Stimulated activated effector memory CD8-positive, alpha-beta T cell treated with anti-CD3 and anti-CD28 coated beads, Interleukin-12 subunit alpha, Interleukin-12 subunit beta, amount 100 ng/mL, for 72 hours (primary cell): ENCODE measurements at regions not wholly inside any gene's neighbourhood (a gene's known extent, or its start where the extent isn't known, plus 50 kb on each side); places are given as distances from the start of the nearest gene placed in this dataset.

Experiments
- ATAC-seq: fragments of 150-1000 bp; cut with Tn5 transposase; 2 replicates; pipeline ENCODE4 v1.10.0; 2021
- DNase-seq, 2 donors: peaks; one replicate each; pipeline ENCODE4 v3.0.0; 2021 to 2022; ENCODE audit warnings: low spot score in 2 of 2
- H3K27ac Mint-ChIP-seq: one replicate; pipeline ENCODE4 v1.8.0; 2022; ENCODE audit warnings: mild to moderate bottlenecking, mixed read lengths
- H3K36me3 Mint-ChIP-seq: one replicate; pipeline ENCODE4 v1.8.0; 2022; ENCODE audit warnings: mild to moderate bottlenecking, mixed read lengths
- H3K4me1 Mint-ChIP-seq: one replicate; pipeline ENCODE4 v1.8.0; 2022; ENCODE audit warnings: mixed read lengths
- H3K4me3 Mint-ChIP-seq: one replicate; pipeline ENCODE4 v1.8.0; 2022; ENCODE audit warnings: mild to moderate bottlenecking, mixed read lengths
- H3K9me3 Mint-ChIP-seq: one replicate; pipeline ENCODE4 v1.8.0; 2022; ENCODE audit warnings: mixed read lengths

DNA sequence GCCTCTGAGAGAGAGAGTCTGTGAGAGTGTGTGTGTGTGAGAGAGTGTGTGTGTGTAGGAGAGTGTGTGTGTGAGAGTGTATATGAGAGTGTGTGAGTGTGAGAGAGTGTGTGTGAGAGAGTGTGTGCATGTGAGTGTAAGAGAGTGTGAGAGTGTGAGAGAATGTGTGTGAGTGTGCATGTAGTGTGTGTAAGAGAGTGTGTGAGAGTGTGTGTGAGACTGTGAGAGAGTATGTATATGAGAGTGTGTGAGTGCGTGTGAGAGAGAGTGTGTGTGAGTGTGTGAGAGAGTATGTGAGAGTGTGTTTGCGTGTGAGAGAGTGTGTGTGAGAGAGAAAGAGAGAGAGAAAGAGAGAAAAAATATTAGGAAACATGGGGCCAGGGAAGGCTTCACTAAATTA is 588.3 kb upstream of the SGCD start:
- Mint-ChIP-seq H3K27ac (no peak overlapping the region), H3K4me1 (no peaks in the 10 kb centered on the region), H3K36me3 (no peaks in the 10 kb centered on the region), H3K4me3 (no peak overlapping the region), H3K9me3 (no peaks in the 10 kb centered on the region)
- ATAC-seq (no peak), DNase-seq (no peak)

DNA sequence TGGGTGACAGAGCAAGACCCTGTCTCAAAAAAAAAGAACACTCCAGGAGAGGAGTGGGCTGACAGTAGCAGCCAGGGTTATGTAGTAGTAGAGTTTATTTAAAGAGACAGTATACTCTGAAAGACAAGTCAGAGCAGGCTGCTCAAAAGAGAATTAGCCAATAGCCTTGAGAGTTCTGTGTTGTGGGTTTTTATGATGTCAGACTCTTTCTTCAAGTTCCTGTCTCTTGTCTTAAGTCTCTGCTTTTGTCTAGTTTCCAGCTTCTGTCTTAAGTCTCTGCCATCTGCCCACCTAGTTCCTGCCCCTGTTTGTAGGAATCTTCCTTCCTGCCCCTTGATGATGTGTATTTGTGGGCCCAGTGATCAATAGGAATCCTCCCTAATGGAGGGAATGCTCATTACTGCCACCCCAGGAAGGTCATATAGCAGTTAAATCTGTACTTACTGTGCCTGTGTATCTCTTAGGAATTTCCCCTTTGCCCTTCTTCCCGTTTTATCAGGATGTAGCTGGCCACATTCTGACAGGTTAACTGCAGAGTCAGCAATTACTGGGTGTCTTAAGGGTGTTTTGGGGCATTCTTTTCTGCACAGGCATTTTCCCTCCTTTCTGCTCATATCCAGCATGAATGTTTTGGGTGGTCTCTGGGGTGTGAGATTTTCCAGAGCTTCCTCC is 580.5 kb upstream of the SGCD start:
- Mint-ChIP-seq H3K36me3 (no peaks in the 10 kb centered on the region), H3K27ac (no peak overlapping the region), H3K4me1 (no peaks in the 10 kb centered on the region), H3K4me3 (no peak overlapping the region), H3K9me3 (no peaks in the 10 kb centered on the region)
- DNase-seq (no peak), ATAC-seq (no peak)

DNA sequence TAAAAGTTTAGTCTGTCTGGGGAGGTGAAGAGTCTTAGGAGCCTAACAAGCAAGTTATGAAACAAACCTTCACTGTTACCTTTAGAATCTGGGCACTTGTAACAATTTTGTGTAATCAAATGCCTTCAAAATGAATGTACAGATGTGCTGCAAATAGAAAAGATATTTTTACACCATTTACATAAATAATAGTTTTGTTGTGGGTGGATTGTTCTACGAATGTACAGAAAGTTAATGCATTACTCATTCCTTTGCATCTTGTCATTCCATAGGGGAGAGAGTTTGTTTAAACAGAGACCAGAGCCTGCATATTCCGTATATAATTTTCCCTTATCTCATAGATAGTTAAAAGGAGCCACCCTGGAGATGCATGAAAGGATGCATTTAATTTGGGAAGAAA is 576.9 kb upstream of the SGCD start:
- DNase-seq (no peak), ATAC-seq (no peak)
- Mint-ChIP-seq H3K27ac (no peak overlapping the region), H3K36me3 (no peaks in the 10 kb centered on the region), H3K4me1 (no peaks in the 10 kb centered on the region), H3K9me3 (no peaks in the 10 kb centered on the region), H3K4me3 (no peak overlapping the region)

DNA sequence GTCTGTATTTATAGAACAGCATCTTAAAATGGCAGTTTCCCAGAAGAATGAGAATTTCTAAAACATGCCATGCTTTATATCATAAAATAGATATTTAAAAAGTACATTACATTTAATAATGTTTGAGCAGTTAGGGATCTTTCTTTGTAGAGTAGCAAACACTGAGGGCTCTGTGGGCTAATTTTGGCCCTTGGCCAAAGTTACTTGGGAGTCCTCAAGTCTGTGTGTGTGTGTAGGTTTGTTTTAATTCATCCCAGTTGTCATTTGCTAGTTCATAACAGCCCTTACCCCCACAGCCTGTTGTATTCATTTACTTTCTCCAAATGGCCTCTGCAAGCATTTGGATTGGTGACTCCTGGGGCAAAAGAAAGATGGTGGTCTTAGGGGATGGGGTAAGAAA is 576.4 kb upstream of the SGCD start:
- no peaks in the 10 kb centered on the region for H3K4me1 Mint-ChIP-seq
- H3K27ac Mint-ChIP-seq = no peak overlapping the region
- H3K4me3 Mint-ChIP-seq = no peak overlapping the region
- DNase-seq (no peak), ATAC-seq (no peak)
- H3K36me3 Mint-ChIP-seq = no peaks in the 10 kb centered on the region
- H3K9me3 Mint-ChIP-seq = no peaks in the 10 kb centered on the region

DNA sequence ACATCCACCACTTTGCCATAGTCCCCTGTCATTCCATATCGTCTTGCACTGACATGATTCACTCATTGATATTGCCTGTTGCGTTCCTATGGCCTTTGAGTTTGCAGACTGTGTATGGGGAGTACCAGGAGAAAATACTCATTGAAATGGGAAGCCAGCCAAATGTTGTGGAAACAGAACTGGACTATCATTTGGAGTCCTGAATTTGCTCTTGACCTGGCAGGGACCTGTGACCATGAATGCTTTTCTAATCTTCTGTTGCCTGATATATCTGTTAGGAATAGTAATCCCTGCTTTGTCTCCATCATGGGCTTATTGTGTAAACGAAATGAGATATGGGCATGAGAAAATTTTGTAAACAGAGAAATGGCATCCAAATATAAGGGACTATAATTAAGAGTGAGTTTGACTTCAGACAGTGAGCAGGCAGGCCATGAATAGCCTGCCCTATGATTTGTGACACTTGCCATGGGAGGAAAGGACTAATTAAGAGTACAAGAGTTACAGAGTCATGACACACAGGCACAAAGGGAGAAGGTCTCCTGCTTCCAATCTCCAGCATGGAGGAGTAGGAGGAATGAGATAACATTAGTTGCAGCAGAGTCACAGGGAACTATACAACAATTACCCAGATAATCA is 572.9 kb upstream of the SGCD start:
- ATAC-seq (no peak), DNase-seq (no peak)
- H3K4me1 Mint-ChIP-seq = no peaks in the 10 kb centered on the region
- no peak overlapping the region for H3K27ac Mint-ChIP-seq
- peaks cover under 1% of the 10 kb centered on the region for H3K9me3 Mint-ChIP-seq
- H3K36me3 Mint-ChIP-seq = no peaks in the 10 kb centered on the region
- no peak overlapping the region for H3K4me3 Mint-ChIP-seq

DNA sequence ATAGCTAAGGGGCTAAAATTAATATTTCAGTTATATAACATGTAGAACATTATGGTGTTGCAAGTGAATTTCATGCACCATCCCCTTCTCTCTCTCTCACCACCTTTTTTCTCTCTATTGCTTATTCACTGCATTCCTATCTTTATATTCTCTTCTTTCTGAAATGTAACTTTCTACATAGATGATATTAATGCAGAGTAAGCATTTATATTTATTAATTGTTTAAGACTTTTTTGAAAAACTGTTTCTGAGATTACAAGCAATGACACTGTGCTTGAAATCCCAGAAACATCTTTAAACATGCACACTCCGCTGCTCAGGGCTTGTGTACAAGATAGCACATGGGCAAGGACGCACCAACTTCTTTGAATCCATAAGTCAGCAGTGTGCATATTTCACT is 567.7 kb upstream of the SGCD start:
- no peak for DNase-seq
- H3K4me1 Mint-ChIP-seq = peaks cover 8% of the 10 kb centered on the region
- H3K27ac Mint-ChIP-seq = no peak overlapping the region
- H3K4me3 Mint-ChIP-seq = no peak overlapping the region
- peaks cover 16% of the 10 kb centered on the region for H3K9me3 Mint-ChIP-seq
- H3K36me3 Mint-ChIP-seq = peaks cover 13% of the 10 kb centered on the region
- no peak for ATAC-seq

DNA sequence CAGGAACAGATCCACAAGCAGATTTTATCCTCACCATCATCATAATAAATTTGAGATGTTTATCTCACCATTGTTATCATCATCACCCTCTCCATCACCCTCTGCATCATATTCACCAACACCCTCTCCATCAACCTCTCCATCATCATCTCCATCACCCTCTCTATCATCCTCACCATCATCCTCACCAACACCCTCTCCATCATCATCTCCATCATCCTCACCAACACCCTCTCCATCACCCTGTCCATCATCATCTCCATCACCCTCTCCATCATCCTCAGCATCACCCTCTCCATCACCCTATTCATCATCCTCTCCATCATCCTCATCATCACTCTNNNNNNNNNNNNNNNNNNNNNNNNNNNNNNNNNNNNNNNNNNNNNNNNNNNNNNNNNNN is 567.0 kb upstream of the SGCD start:
- DNase-seq (no peak), ATAC-seq (no peak)
- peaks cover 11% of the 10 kb centered on the region for H3K4me1 Mint-ChIP-seq
- peaks cover 17% of the 10 kb centered on the region for H3K9me3 Mint-ChIP-seq
- peaks cover 13% of the 10 kb centered on the region for H3K36me3 Mint-ChIP-seq
- H3K27ac Mint-ChIP-seq = peak overlapping the region; percentile 80
- no peak overlapping the region for H3K4me3 Mint-ChIP-seq

DNA sequence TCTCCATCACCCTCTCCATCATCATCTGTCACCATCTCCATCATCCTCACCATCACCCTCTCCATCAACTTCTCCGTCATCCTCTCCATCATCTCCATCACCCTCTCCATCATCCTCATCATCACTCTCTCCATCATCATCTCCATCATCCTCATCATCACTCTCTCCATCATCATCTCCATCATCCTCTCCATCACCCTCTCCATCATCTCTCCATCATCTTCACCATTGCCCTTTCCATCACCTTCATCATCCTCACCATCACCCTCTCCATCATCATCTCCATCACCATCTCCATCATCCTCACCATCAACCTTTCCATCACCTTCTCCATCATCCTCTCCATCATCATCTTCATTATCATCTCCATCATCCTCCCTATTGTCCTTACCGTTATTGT is 565.5 kb upstream of the SGCD start:
- peak overlapping the region; percentile 88 for H3K27ac Mint-ChIP-seq
- H3K4me1 Mint-ChIP-seq = peaks cover 19% of the 10 kb centered on the region
- no peak for DNase-seq
- peaks cover 18% of the 10 kb centered on the region for H3K9me3 Mint-ChIP-seq
- peaks cover 13% of the 10 kb centered on the region for H3K36me3 Mint-ChIP-seq
- no peak overlapping the region for H3K4me3 Mint-ChIP-seq
- no peak for ATAC-seq

DNA sequence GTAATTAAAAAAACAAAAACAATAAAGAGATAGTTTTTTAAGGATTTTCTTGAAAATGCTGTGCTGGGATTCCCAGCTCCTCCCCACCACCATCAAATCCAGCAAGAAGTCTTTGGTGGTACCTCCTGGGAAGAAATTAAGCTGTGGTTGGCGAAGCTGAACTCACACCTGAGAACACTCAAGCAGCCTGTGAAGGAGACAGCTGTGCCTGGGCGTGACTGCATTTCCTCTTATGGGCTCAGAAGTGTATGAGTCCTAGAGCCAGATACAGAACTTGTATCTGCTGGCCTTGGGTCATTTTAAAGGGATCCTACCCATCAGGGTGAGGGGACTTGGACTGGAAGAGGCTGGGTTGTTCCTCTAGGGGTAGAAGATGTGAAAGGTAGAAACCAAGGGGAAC is 561.2 kb upstream of the SGCD start:
- ATAC-seq (no peak), DNase-seq (no peak)
- Mint-ChIP-seq H3K4me3 (no peak overlapping the region), H3K4me1 (peaks cover 33% of the 10 kb centered on the region), H3K36me3 (peaks cover 8% of the 10 kb centered on the region), H3K27ac (no peak overlapping the region), H3K9me3 (peaks cover 9% of the 10 kb centered on the region)

DNA sequence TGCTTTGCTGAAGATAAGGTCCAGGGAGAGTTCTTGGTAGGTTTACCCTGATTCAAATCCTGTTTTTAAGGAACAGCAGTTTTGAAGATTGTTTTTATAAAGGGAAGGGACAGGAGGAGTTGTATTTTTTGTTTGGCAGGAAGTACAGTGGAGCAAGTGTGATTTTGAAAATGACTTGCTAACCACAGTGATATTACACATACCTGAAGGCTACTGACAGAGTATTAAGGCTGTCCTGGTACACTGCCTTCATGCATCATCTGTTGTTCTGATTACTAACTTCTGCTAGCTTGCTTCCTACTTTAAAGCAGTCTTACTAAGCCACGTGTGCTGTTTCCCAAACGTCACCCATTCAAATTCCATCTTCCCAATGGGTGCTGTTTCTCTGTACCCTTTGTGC is 559.5 kb upstream of the SGCD start:
- H3K9me3 Mint-ChIP-seq = peaks cover 2% of the 10 kb centered on the region
- peak; percentile 98 for ATAC-seq
- H3K27ac Mint-ChIP-seq = peak overlapping the region; percentile 20
- no peak for DNase-seq
- no peaks in the 10 kb centered on the region for H3K36me3 Mint-ChIP-seq
- peak overlapping the region; percentile 22 for H3K4me3 Mint-ChIP-seq
- peaks cover 24% of the 10 kb centered on the region for H3K4me1 Mint-ChIP-seq

DNA sequence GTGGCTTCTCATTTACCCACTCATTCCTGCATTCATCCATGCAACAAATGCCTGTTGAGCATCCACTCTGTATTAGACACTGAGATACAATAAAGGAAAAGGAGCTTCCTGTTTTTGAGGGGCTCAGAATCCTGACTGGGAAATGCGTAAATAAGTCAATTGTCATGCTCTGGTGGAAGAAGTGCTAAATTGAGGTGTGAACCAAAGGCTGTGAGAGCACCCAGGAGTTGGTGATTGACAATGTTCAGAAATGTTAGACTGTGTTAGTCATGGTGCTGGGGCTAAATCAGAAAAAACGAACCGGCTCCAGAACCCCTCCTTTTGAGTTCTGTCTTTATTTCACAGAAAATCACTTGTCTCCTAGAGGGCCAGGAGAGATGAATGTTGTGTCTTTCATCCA is 558.6 kb upstream of the SGCD start:
- H3K36me3 Mint-ChIP-seq = no peaks in the 10 kb centered on the region
- peaks cover 2% of the 10 kb centered on the region for H3K9me3 Mint-ChIP-seq
- ATAC-seq (no peak), DNase-seq (no peak)
- H3K4me1 Mint-ChIP-seq = peaks cover 26% of the 10 kb centered on the region
- no peak overlapping the region for H3K27ac Mint-ChIP-seq
- peak overlapping the region; percentile 11 for H3K4me3 Mint-ChIP-seq

DNA sequence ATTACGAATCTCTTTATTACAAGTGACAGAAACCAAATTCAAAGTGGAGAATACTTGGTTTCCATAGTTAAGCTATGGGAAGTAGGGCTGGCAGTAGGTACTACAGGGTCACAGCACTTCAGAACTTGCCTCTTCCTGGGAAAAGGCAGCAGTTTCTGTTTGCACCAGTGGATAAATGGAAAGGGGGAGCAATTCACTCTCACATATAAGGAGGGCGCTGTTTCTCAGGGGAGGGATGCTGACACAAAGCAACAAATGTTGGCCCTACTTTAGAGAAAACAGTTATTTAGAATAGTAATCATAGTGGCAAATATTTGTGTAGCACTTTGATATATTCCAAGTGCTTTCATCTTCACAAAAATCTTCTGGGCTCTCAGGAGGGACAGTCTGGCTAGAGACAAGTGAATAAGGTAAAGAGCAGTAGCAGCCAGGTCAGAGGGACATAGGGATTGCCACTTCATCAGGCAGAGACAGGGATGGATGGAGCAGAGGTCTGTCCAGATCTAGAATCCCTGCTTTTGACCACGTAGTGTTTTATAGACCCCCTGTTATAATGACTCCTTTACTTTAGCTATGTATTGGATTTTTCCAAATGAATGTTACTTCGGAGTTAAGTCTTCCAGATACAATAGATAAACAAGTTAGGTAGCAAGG is 554.8 kb upstream of the SGCD start:
- DNase-seq (no peak), ATAC-seq (no peak)
- Mint-ChIP-seq H3K9me3 (no peaks in the 10 kb centered on the region), H3K36me3 (no peaks in the 10 kb centered on the region), H3K4me3 (no peak overlapping the region), H3K4me1 (peaks cover 23% of the 10 kb centered on the region), H3K27ac (no peak overlapping the region)

DNA sequence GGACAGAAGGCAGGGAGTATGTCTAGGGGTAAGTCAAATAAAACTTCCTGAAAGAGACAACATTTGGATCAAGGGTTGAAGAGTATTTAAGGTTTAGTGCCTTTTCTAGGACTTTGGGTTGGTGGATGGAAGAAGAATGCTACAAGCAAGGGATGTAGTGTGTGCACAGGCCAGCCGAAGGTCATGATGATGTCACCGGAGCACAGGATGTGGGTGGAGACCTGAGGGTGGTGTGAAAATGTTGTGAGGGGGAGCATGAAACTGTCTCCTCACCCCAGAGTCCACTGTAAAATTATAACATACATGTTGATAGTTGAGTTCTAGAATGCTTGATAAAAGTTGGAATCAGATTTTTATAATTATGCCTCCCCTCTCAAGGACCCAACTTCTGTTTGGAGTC is 553.3 kb upstream of the SGCD start:
- DNase-seq (no peak), ATAC-seq (peak; percentile 92)
- Mint-ChIP-seq H3K9me3 (no peaks in the 10 kb centered on the region), H3K27ac (peak overlapping the region; percentile 2), H3K4me3 (no peak overlapping the region), H3K4me1 (peaks cover 19% of the 10 kb centered on the region), H3K36me3 (no peaks in the 10 kb centered on the region)

DNA sequence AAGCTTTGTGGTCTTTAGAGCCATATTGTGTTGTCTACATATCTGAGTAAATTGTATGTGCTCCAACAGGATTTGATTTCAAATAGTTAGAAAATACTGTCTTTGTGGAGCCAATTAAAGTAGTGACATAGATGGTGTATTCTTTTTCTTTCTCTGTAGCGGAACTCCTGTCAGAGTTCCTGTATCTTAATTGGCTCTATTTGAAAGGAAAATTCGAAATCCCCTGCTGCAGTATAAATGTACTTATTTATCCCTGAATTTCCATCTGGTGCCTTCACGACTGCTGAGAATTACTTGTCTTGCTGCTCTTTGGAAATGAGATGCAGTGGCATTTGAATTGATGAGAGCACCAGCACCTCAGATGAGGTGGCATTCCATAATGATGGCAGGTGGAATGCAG is 546.7 kb upstream of the SGCD start:
- H3K27ac Mint-ChIP-seq = no peak overlapping the region
- DNase-seq = no peak
- no peak overlapping the region for H3K4me3 Mint-ChIP-seq
- ATAC-seq = no peak
- no peaks in the 10 kb centered on the region for H3K4me1 Mint-ChIP-seq
- H3K36me3 Mint-ChIP-seq = no peaks in the 10 kb centered on the region
- no peaks in the 10 kb centered on the region for H3K9me3 Mint-ChIP-seq

DNA sequence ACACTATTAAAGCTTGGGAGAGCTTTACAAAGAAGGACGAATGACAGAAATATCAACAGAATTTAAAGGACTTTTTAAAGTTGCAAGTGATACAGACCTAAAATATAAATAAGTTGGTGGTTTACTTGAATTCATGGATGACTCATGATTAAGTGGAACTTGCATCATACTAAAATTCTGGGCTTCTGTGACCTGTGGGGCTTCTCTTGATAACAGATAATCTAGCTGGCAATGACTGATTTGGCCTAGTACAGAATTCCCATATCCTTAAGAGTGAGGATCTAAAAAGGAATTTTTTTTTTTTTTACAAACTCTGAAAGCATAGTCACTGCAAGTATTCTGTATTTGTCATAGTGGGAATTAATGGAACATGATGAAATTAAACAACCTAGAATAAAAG is 543.7 kb upstream of the SGCD start:
- Mint-ChIP-seq H3K4me3 (no peak overlapping the region), H3K36me3 (no peaks in the 10 kb centered on the region), H3K27ac (no peak overlapping the region), H3K9me3 (no peaks in the 10 kb centered on the region), H3K4me1 (no peaks in the 10 kb centered on the region)
- no peak for ATAC-seq
- no peak for DNase-seq

DNA sequence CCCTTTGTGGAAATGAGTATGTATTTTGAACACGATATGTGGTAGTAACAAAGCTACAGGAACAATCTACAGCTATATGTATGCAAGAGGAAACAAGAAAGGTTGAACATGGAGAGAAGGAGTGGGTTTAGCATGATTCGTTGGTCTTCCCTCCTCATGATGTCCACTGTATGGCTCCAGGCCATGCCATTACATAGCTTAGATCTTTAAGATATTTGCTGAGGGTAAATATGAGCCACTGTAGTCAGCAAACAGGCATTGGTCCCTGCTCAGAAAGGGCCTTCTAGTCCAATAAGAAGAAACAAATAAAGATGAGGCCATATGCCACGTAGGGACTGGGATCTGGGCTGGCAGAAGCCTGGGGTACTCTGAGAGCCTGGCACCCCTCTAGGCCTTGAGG is 543.2 kb upstream of the SGCD start:
- Mint-ChIP-seq H3K36me3 (no peaks in the 10 kb centered on the region), H3K4me3 (no peak overlapping the region), H3K27ac (no peak overlapping the region), H3K4me1 (no peaks in the 10 kb centered on the region), H3K9me3 (no peaks in the 10 kb centered on the region)
- ATAC-seq (no peak), DNase-seq (no peak)
